ENCODE measurements at regions not wholly inside any gene's neighbourhood (a gene's known extent, or its start where the extent isn't known, plus 50 kb on each side); places are given as distances from the start of the nearest gene placed in this dataset.

DNA sequence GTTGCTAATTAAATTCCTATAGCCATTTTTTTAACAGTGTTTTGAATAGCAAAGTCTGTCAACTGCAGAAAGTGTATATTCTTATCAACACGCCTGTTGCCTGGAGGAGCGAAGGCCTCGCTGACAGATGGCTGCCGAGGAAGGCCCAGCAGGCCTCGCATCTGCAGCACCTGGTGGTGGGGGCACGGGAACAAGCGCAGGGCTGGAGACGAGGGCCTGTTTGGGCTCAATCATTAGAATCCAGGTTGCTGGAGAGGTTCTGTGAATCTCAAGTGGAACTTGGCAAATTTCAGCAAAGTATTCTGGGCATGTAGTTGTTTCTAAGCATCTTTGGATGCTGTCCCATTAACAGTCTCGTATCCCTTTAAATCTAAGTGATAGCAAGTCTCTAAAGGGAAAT, 66.1 kb upstream of the FAM204A start:
- no peak for DNase-seq

DNA sequence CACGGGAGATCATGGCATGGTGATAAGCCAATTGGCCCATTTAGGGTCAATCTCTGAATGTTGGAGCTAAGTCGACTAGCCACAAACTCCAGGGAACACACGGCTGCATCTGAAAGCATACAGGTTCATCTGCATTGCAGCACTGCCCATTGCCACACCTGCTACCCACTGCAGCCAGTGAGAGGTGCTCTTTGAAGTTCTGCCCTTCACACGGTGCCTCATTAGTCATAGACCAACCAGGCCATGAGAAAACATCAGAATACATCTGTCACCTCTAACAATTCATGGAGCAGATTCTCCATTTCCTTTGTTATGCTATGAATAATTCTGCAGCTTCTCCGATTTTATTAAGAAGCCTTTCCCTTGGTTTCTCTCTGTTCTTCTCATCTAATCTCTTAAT, 65.7 kb upstream of the FAM204A start:
- DNase-seq, result no peak

DNA sequence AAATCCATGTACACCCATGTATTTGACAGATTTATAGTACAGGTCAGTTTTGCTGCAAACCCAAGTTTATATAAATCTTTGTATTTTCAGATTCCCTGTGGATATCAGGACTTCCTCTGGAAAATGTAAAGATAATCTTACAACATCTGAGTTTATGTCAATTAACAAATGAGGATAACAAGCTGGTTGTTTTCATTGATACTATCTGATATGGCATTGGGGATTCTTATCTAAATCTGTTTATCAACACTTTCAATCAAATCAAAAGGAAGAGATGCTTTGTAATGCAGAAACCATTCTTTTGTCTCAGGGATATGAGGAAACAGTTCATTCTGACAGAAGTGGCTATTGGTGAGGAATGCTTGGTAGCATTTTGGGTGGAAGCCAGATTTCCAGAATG, 64.9 kb upstream of the FAM204A start:
- DNase-seq, result no peak

DNA sequence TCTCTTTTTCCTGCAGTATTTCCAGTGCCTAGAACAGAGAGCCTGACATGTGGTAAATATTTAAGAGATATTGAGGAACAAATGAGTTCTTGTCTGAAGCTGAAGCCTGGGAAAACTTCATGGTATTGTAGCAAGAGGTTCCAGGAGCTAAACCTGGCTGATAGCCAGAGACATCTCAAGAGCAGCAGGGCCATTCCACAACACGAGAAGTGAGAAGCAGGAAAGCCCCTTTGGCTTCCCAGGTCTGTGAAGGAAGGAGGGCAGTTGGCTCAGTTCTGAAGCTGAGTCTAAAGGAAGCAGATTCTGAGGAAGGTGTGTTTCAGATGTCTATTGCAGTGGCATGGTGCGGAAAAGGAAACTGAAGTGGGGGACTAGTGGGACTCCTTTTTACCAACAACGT, 63.8 kb upstream of the FAM204A start:
- DNase-seq, result no peak

DNA sequence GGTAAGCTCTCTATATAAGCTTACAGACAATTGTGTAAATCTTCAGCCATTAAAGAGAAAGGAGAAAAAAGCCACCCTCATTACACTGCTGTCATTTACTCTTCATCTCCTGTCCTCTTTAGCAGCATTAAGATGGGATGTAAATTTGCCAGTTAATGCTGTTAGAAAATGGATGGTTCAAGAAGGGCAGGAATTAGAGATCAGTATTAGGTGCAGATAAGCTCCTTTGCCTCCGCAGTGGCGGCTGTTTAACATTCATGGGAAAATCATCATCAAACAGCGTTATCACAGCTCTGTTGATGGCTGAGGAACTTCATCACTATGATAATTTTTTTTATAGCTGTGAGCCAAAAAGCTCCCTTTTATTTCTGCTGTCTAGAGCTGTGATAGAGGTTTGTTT, 61.8 kb upstream of the FAM204A start:
- DNase-seq, result no peak

DNA sequence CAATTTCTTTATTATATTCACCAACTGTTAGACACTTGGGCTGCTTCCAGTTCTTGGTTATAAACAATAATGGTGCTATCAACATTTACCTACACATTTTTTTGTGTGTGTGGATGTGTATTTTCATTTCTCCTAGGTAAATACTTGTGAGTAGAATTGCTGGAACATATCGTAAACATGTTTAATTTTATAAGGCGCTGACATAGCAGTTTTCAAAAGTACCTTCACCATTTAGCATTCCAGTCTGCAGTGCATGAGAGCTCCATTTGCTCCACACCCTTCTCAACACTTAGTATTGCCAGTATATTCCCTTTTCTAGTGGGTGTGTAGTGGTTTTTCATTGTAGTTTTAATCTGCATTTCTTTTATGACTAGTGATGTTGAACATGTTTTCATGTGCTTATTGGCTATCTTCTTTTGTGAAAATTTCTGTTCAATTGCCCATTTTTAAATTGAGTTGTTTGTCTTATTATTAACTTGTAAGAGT, 59.6 kb upstream of the FAM204A start:
- DNase-seq, result no peak

DNA sequence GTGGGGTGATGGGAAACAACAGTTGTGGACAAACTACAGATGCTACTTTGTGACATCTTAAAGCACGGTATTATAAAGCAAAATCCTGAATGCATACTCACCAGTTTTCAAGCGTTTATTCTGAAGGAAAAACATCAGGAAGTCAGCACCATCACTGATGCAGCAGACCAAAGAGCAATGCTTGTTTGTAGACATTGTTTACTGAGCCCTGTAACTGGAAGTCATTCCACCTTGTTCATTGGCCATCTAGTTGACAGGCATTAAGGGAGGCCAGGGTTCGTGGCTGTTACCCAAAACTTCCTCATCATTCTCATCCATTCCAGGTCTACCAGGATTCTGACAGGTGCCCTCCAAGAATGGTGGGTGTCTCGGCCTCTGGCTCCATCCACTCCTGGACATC, 55.3 kb upstream of the FAM204A start:
- no peak for DNase-seq

DNA sequence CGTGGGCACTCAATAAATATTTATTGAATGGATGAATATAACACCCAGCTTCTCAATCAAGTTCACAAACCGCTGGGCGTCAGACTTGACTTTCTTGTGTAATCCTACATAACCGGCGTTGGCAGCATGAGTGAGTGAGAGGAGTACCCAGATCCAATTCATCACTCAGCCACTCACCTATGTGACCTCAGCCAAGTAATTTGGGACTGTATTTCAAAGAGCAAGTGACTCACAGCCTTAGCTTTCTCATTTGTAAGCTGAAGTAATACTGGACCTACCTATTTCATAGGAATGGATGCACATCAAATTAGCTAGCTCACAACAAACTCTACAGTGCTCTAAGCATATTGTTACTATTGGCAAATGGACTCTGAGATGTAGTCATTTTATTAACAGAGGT, 53.8 kb upstream of the FAM204A start:
- no peak for DNase-seq

DNA sequence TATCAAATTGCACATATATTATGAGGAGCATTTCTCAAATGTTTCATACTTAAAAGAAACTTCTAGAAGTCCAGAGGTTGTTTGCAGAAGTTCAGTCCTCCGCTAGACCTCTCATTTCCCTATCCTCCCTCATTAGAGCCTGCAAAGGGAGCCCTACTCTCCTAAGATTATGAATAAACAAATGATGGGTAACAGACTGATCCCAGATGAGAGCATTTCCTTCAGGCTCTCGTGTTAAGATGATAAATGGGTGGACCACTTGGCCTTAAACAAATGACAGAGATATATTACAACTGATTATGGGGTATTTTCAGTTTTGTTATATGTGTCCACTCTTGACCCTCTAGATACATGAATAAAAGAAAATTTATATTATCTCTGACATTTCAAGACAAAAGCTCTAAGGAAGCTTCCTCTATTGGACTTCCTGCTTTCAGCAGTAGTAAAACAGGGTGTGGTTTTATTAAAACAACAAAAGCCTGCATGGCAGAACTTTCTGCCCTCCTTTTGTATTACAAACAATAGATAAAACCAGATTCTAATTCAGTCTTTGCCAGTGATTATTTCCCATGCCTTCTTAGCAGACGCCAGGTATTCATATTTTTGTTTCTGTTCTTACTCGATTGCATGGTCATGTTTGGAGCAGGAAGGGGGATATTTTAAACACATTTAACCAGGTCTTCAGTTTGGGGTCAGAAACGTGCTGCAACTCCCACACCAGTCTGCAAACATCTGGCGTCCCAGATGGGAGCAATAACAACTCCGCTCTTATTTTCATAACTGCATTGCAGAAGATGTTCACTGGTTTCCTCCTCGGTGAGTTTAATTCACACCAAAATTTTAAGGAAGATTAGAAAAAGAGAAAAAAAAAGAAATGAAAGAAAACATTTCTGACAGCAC, 52.4 kb upstream of the FAM204A start:
- no peak for DNase-seq

DNA sequence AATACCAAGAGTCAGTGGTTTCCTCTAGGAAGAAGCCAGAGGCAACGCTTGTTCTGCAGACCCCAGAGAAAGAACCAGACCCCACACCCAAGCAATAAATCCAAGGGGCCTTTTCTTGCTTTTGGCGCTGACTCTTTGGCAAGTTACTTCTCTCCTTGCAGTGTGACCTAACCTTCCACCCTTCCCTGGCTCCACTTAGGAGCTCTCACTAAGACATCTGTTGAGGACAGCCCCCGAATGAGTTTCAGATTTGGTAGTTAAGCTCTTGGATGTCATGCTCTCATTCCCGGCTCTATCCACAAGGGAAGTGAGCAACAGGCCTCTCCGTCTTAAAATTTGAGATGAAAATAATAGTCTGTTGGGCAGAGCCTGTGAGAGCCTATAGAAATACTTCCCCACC, 50.6 kb upstream of the FAM204A start:
- DNase-seq, result no peak

All from activated T-cell treated with anti-CD3 and anti-CD28 coated beads, Interleukin-2, amount 50 U/mL, for 48 hours (primary cell).